ENCODE measurements at regions not wholly inside any gene's neighbourhood (a gene's known extent, or its start where the extent isn't known, plus 50 kb on each side); places are given as distances from the start of the nearest gene placed in this dataset.
A peak's percentile ranks its signal among the peaks of the same experiment; 100 is the strongest.
"Not testable (repeated sequence)": the region's sequence is repeated elsewhere in the genome, so short reads cannot be mapped to it uniquely, and the experiment has no call there.

GRCh38 chr10:129184196-129184595 is 282.8 kb upstream of the MGMT start:
- DNase-seq = no peak

- no peak for DNase-seq
These were observed 279.7 kb upstream of the MGMT start for GRCh38 chr10:129187331-129187730.

- DNase-seq = no peak
These were observed 275.2 kb upstream of the MGMT start for GRCh38 chr10:129191797-129192196.

- no peak for DNase-seq
These were observed 274.5 kb upstream of the MGMT start for GRCh38 chr10:129192344-129193128.

- DNase-seq = peak in 1 of 5 experiments; percentile 15
These were observed 273.9 kb upstream of the MGMT start for GRCh38 chr10:129193148-129193547.

- DNase-seq = no peak
These were observed 272.7 kb upstream of the MGMT start for GRCh38 chr10:129194181-129194870.

GRCh38 chr10:129199826-129200225 is 267.2 kb upstream of the MGMT start:
- DNase-seq = no peak

- DNase-seq = peak in 1 of 5 experiments; percentile 15
These were observed 263.2 kb upstream of the MGMT start for GRCh38 chr10:129203819-129204218.

GRCh38 chr10:129207297-129207696 is 259.7 kb upstream of the MGMT start:
- DNase-seq = no peak

- DNase-seq = no peak
These were observed 256.2 kb upstream of the MGMT start for GRCh38 chr10:129210876-129211275.

- no peak for DNase-seq
These were observed 253.8 kb upstream of the MGMT start for GRCh38 chr10:129213256-129213655.

- DNase-seq = not testable (repeated sequence)
These were observed 253.0 kb upstream of the MGMT start for GRCh38 chr10:129213996-129214395.

GRCh38 chr10:129219364-129219763 is 247.7 kb upstream of the MGMT start:
- no peak for DNase-seq

- no peak for DNase-seq
These were observed 244.6 kb upstream of the MGMT start for GRCh38 chr10:129222436-129222835.

- DNase-seq = no peak
These were observed 243.7 kb upstream of the MGMT start for GRCh38 chr10:129223363-129223762.

GRCh38 chr10:129224065-129224464 is 243.0 kb upstream of the MGMT start:
- DNase-seq = no peak

- no peak for DNase-seq
These were observed 235.2 kb upstream of the MGMT start for GRCh38 chr10:129231821-129232220.

GRCh38 chr10:129233351-129234148 is 233.5 kb upstream of the MGMT start:
- peak in 1 of 5 experiments; percentile 35 for DNase-seq

- DNase-seq = no peak
These were observed 230.8 kb upstream of the MGMT start for GRCh38 chr10:129236274-129236691.

GRCh38 chr10:129241461-129241860 is 225.6 kb upstream of the MGMT start:
- no peak for DNase-seq

GRCh38 chr10:129244298-129244697 is 222.7 kb upstream of the MGMT start:
- no peak for DNase-seq

- DNase-seq = no peak
These were observed 222.3 kb upstream of the MGMT start for GRCh38 chr10:129244757-129245156.

- DNase-seq = no peak
These were observed 213.7 kb upstream of the MGMT start for GRCh38 chr10:129253161-129253864.
